Activated CD8-positive, alpha-beta memory T cell treated with anti-CD3 and anti-CD28 coated beads, Interleukin-2, amount 50 U/mL, for 24 hours (primary cell): ENCODE measurements at regions not wholly inside any gene's neighbourhood (a gene's known extent, or its start where the extent isn't known, plus 50 kb on each side); places are given as distances from the start of the nearest gene placed in this dataset.
"Not testable (repeated sequence)": the region's sequence is repeated elsewhere in the genome, so short reads cannot be mapped to it uniquely, and the experiment has no call there.

Experiments used
- DNase-seq: peaks from one replicate; pipeline ENCODE4 v3.0.0-alpha.2; 2020; ENCODE audit errors: extremely low read depth

- DNase-seq, result no peak
These were observed 826.9 kb downstream of the UQCRFS1 start for GRCh38 chr19:28386066-28386465.

DNA sequence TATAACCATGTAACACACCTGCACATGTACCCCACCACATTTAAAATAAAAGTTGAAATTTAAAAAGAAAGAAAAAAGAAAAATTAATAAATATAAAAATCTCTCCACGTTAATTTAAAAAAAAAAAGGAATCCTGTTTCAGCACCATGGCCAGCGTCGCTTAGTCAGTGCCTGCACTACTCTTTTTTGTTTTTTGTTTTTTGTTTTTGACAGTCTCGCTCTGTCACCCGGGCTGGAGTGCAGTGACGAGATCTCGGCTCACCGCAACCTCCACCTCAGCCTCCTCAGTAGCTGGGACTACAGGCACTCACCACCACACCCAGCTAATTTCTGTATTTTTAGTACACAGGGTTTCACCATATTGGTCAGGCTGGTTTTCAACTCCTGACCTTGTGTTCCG, 835.9 kb downstream of the UQCRFS1 start:
- DNase-seq, result no peak

DNA sequence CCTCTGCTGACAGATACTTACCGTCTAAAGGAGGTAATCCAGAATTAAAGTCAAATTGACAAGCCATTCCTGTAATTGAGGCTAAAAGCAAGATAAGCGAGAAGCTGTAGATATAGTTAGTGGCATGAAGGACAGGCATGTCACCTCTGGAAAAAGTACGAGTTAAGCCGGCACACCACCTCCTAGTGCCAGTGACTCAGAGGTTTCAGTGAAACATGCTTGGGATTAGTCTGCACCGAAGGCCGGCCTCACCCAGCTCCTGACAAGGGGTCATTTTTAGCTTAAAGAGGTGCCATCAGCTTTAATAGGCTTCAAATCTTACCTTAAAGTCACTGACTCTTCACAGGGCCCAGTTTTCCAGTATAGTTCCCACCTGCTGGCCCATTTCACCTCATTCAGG, 838.0 kb downstream of the UQCRFS1 start:
- no peak for DNase-seq

DNA sequence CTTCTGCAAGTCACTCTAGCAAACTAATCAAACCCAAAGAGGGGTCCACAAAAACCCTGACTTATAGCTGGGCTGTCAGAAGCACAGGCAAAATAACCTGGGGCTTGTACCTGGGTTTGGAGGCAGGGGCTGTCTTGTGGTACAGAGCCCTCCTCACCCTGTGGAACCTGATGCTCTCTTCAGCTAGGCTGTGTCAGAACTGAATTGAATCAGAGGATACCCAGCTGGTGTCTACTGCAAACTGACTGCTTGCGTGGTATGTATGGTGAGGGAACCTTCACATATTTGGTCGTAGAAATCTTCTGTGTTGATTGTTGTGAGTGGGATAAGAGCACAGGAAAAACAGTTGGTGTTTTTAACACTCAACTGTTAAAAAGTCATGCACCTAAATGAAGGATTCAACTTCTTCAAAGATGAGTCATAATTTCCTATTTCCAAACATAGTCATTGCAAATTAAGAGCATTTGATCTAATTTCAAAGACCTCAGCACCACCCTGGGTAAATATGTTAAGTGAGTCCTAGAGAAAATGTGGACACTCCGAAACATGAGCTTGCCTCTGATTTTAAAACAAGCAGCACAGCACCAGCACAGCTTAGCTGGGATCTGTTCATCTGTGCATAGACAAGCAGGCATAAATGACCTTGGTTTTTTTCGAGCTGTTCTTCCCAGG, 840.2 kb downstream of the UQCRFS1 start:
- DNase-seq, result no peak

- DNase-seq, result no peak
These were observed 845.8 kb downstream of the UQCRFS1 start for GRCh38 chr19:28367146-28367545.

DNA sequence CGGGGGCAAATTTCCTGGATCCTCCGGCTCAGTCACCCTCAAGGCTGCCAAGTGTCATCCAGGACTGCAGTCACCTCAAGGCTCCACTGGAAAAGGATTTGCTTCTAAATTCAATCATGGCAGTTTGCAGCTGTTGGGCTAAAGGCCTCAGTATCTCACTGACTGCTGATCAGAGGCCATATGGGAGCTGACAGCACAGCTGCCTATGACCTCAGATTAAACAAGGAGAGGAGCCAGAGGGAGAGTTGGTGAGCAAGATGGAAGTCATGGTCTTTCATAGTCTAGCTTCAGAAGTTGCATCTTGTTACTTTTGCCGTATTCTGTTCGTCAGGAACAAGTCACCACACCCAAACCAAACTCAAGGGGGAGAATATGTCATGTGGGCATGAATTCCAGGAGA, 849.7 kb downstream of the UQCRFS1 start:
- DNase-seq, result no peak

GRCh38 chr19:28359431-28360414, 853.2 kb downstream of the UQCRFS1 start:
- no peak for DNase-seq

- no peak for DNase-seq
These were observed 854.3 kb downstream of the UQCRFS1 start for GRCh38 chr19:28358633-28359032.

DNA sequence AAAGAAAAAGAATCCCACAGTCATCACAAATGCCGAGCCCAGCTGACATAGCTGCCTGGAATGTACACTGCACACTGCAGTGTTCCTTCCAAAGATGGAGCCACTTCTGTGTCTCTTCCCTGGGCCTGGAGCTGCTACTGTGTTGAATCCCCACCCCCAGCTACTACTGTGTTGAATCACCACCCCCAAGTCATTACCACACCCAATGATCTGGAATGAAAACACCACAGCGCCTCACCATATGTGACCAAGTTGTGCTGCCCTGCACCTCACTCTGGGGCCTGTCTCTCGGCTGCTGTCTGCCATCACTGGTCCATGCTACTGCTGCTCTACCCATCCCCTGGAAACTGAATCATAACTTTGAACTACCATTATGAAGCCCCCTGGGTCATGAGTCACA, 861.2 kb downstream of the UQCRFS1 start:
- no peak for DNase-seq

DNA sequence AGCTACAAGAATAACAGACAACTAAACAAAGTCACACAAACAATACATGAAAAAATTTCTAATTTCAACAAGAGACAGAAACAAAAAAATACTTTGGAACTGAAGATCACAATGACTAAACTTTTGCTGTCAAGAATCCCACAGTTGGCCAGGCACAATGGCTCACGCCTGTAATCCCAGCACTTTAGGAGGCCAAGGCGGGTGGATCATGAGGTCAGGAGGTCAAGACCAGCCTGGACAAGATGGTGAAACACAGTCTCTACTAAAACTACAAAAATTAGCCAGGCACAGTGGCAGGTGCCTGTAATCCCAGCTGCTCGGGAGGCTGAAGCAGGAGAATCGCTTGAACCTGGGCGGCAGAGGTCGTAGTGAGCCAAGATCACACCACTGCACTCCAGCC, 861.6 kb downstream of the UQCRFS1 start:
- not testable (repeated sequence) for DNase-seq

GRCh38 chr19:28350673-28351072, 862.3 kb downstream of the UQCRFS1 start:
- DNase-seq, result no peak

DNA sequence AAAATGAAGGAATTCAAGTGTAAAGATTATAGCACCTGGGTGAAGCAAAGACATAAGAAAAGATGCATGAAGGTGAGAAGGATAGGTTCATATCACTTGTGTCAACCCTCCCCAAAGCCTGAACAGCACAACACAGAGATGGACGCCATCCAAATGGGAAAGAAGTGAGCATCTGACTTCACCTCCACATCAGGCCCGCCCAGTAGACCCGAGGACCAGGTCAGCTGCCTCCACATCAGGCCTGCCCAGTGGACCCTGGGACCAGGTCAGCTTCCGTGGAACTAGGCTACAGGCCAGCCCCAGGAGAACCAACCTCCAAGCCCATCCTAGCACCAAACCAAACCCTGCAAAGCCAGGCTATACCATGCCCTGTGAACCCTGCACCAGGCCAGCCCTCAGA, 862.9 kb downstream of the UQCRFS1 start:
- no peak for DNase-seq

DNA sequence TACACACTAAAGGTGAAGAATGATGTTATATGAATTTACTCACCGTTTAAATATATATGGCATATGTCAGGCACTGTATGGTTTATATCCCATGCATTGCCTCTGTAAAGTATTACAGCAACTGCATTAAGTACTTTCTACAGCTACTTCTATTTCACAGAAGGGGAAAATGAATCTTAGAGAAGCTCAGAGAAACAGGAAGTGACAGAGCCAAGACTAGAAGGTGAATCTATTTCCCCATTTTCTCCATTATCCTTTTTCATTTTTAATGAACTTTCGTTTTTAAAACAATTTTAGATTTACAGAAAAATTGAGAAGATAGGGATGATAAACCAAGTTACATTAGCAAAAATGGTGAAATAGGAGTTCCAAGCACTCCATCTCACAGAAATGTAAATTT, 863.3 kb downstream of the UQCRFS1 start:
- no peak for DNase-seq

- no peak for DNase-seq
These were observed 867.1 kb downstream of the UQCRFS1 start for GRCh38 chr19:28345811-28346210.

- no peak for DNase-seq
These were observed 871.1 kb downstream of the UQCRFS1 start for GRCh38 chr19:28341810-28342350.

- no peak for DNase-seq
These were observed 878.5 kb downstream of the UQCRFS1 start for GRCh38 chr19:28334419-28334818.

DNA sequence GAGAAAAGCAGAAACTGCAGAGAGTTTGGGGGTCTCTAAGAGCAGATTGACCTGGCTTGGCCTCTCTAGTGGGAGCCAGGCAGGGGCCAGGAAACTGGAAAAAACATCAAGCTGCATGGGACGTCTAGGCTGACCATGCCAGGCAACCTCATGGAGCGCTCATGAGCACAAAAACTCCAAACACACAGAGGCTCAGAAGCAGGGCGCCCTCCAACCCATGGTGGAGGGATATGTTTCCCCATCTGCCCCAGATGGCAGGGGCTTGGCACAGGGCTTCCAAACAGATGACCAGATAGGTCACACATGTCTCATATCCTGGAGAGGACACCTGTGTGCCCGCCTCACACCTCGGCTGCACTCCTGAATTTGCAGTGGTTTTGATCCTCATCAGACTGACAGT, 879.0 kb downstream of the UQCRFS1 start:
- no peak for DNase-seq

DNA sequence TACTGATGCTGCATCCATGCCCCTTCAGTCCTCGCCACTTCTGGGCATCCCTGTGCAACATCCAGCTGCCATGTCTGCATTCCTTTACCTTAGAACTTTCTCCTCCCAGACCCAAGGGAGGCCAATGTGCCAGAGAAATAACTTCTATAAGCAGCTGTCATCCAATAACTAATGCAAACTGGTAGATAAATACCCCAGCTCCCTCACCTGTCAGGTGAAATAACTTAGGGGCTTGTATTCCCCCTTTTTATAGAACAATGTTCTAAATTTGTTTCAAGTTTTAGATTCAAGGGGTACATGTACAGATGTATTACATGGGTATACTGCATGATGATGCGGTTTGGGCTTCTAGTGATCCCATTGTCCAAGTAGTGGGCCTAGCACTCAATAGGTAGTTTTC, 880.1 kb downstream of the UQCRFS1 start:
- DNase-seq, result no peak

DNA sequence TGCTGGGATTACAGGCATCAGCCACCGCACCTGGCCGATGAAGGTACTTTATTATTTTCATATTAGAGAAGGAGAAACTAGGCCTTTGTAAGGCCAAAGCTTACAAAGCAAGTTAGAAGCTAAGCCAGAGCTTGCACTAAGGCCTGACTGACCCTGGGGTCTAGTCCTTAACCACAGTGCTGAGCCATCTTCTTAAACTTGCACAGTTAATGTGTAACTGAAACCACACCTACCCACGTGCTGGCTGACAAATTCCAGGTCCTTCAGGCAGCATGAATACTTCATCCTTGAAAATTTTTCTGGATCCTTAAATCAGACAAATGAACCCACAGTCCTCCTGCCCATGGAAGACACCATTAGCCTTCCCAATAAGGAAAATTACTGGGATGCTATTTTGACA, 880.6 kb downstream of the UQCRFS1 start:
- no peak for DNase-seq

DNA sequence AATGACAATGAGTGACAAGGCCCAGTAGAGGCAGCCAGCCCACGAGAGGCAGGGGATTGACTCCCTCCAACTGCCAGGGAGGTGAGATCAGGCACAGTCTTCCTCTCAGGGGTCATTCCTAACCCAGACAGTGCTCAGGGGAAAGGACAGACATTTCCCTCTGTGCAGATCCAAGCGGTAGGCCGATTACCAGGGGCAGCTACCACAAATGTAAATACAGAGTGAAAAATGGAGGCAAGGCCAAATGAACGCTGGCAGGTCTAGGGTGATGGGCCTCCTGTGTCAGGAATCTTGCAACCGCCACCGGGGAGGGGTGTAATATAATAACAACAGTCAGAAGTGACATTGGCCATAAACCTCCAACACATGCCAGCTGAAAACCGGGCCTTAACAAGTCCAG, 881.4 kb downstream of the UQCRFS1 start:
- DNase-seq, result no peak

DNA sequence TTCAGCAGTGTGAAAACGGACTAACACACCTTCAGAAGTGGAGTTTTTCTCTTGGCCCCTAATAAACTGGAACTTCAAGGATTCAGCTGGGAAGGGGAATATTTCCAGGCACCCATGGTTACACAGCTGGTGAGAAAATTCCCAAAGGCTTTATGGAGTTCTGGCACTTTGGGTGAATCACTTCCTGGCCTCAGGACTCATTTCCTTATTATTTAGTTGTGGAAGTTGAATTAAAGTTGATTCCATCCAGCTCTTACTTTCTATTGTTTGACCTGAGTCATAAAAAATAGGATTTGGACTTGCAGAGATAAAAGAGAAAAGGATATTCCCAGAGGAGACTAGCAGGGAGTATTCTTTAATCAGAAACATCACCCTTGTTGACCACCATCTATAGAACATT, 882.1 kb downstream of the UQCRFS1 start:
- DNase-seq, result no peak

DNA sequence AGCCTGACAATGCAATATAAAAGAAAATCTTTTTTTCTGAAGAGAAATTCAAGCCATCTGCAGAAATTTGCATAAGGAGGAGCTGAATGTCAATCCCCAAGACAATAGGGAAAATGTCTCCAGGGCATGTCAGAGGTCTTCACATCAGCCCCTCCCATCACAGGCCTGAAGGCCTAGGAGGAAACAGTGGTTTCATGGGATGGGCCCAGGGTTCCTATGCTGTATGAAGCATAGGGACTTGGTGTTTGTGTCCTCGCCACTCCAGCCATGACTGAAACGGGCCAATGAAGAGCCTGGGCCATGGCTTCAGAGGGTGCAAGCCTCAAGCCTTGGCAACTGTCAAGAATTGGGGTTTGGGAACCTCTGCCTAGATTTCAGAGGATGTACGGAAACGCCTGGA, 883.5 kb downstream of the UQCRFS1 start:
- DNase-seq, result no peak

- no peak for DNase-seq
These were observed 885.0 kb downstream of the UQCRFS1 start for GRCh38 chr19:28327905-28328304.
